Naive thymus-derived CD4-positive, alpha-beta T cell (primary cell): ENCODE measurements at regions not wholly inside any gene's neighbourhood (a gene's known extent, or its start where the extent isn't known, plus 50 kb on each side); places are given as distances from the start of the nearest gene placed in this dataset.

Experiments used
- ATAC-seq: fragments of 150-1000 bp; cut with Tn5 transposase; 2 replicates; pipeline ENCODE4 v1.10.0; 2021; ENCODE audit warnings: mild to moderate bottlenecking, moderate library complexity
- CTCF ChIA-PET: fragments of 350-600 bp; sonication (Branson Sonifier 250); formaldehyde crosslinking; loops from one replicate; lab custom pipeline; 2021; ENCODE audit warnings: antibody characterized with exemption; lab: Charles Lee
- POLR2A ChIA-PET: fragments of 350-600 bp; sonication (Branson Sonifier 250); formaldehyde crosslinking; loops from one replicate; lab custom pipeline; 2021; ENCODE audit warnings: antibody characterized with exemption, inconsistent platforms; lab: Charles Lee
- DNase-seq, 9 donors: peaks; one replicate each; pipeline versions ENCODE4 v3.0.0 to v3.0.0-alpha.2; 2020 to 2022; ENCODE audit warnings: mixed read lengths in 1 of 9
- H3K27ac ChIP-seq: one replicate; pipeline ENCODE4 v1.7.0; 2013; ENCODE audit warnings: mild to moderate bottlenecking, low read depth, low read length, moderate library complexity
- H3K27me3 ChIP-seq, 2 donors: one replicate each; pipeline ENCODE4 v1.7.0; 2013; ENCODE audit warnings: low read length in 2 of 2, mild to moderate bottlenecking in 2 of 2, moderate library complexity in 2 of 2; ENCODE audit not compliant: control insufficient read depth in 2 of 2, insufficient read depth in 2 of 2
- H3K36me3 ChIP-seq, 3 experiments: 1 replicate in 2 of 3; 2 replicates in 1 of 3; pipeline ENCODE4 v1.7.0; 2013; ENCODE audit warnings: low read length in 3 of 3, mild to moderate bottlenecking in 3 of 3, moderate library complexity in 1 of 3; ENCODE audit not compliant: insufficient read depth in 3 of 3, control insufficient read depth in 2 of 3
- H3K4me1 ChIP-seq, 2 donors: one replicate each; pipeline ENCODE4 v1.7.0; 2013; ENCODE audit warnings: low read length in 2 of 2, mild to moderate bottlenecking in 2 of 2, moderate library complexity in 1 of 2; ENCODE audit not compliant: control insufficient read depth in 2 of 2, insufficient read depth in 2 of 2
- H3K4me3 ChIP-seq: 2 replicates; pipeline ENCODE4 v1.7.0; 2013; ENCODE audit warnings: mild to moderate bottlenecking, low read length
- H3K9me3 ChIP-seq, 3 experiments: 1 replicate in 2 of 3; 2 replicates in 1 of 3; pipeline ENCODE4 v1.7.0; 2013; ENCODE audit warnings: low read length in 3 of 3; ENCODE audit not compliant: control insufficient read depth in 2 of 3
- H3K27ac Mint-ChIP-seq, 9 donors: one replicate each; pipeline ENCODE4 v1.8.0; 2020 to 2022; ENCODE audit warnings: mixed read lengths in 9 of 9, mild to moderate bottlenecking in 8 of 9, moderate library complexity in 5 of 9, inconsistent platforms in 2 of 9
- H3K27me3 Mint-ChIP-seq, 5 donors: one replicate each; pipeline ENCODE4 v1.8.0; 2021 to 2022; ENCODE audit warnings: mixed read lengths in 5 of 5, mild to moderate bottlenecking in 1 of 5
- H3K36me3 Mint-ChIP-seq, 5 donors: one replicate each; pipeline ENCODE4 v1.8.0; 2020 to 2022; ENCODE audit warnings: mixed read lengths in 5 of 5, mild to moderate bottlenecking in 3 of 5, inconsistent platforms in 1 of 5
- H3K4me1 Mint-ChIP-seq, 7 donors: one replicate each; pipeline ENCODE4 v1.8.0; 2020 to 2022; ENCODE audit warnings: mixed read lengths in 7 of 7, mild to moderate bottlenecking in 3 of 7, inconsistent platforms in 1 of 7
- H3K4me3 Mint-ChIP-seq, 10 donors: one replicate each; pipeline ENCODE4 v1.8.0; 2020 to 2022; ENCODE audit warnings: mild to moderate bottlenecking in 10 of 10, mixed read lengths in 10 of 10, moderate library complexity in 6 of 10, inconsistent platforms in 2 of 10
- H3K9me3 Mint-ChIP-seq, 11 donors: one replicate each; pipeline ENCODE4 v1.8.0; 2020 to 2022; ENCODE audit warnings: mixed read lengths in 11 of 11, mild to moderate bottlenecking in 4 of 11, inconsistent platforms in 1 of 11, moderate library complexity in 1 of 11
- intact Hi-C, 2 donors: fragments of 100-400 bp; cut with micrococcal nuclease; formaldehyde crosslinking; loops; one replicate each; pipeline ENCODE4 v1.15.1; 2023

GRCh38 chr1:198903621-198904020, 264.8 kb downstream of the PTPRC start:
- intact Hi-C loops, result loop anchor here in 1 of 2 donors (10.0 kb wide), 1 partner anchor 129 kb away; no protein-coding TSS in a partner anchor
- ATAC-seq, result no peak
- CTCF ChIA-PET, result interaction anchor here (0.6 kb wide), 1 partner anchor 65 kb away, joined by 3 read pairs; no protein-coding TSS in a partner anchor

DNA sequence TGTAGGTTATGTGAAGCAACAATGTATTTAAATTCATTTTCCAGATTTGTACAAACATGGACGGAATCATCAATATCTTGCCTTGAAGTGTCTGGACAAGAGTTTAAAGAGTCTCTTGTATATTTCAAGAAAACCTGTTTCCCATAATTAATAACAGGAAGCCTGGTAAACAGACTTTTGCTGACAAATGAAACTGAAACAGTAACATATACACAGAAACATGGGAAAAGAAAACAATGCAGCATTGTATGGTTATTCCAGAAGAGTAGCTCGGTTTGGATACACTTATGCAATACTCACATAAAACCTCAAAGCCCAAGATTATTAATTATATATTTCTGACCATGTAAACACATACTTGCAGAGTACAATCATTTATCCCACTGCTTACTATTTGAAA, 265.5 kb downstream of the PTPRC start:
- ChIA-PET CTCF (no interaction called here), POLR2A (no interaction called here)
- Histone ChIP-seq H3K4me1 (peaks cover 0 to 12% of the 10 kb centered on the region in 2 donors), H3K4me3 (no peak overlapping the region), H3K27me3 (no peaks in the 10 kb centered on the region), H3K27ac (no peak overlapping the region), H3K9me3 (no peaks in the 10 kb centered on the region), H3K36me3 (peaks cover 0 to 4% (median 0%) of the 10 kb centered on the region in 3 experiments)
- Mint-ChIP-seq H3K9me3 (no peaks in the 10 kb centered on the region), H3K27me3 (no peaks in the 10 kb centered on the region), H3K36me3 (peaks cover 7 to 38% (median 13%) of the 10 kb centered on the region in 5 donors), H3K27ac (peak overlapping the region in 1 of 9 donors; percentile 16), H3K4me1 (peaks cover 8 to 57% (median 28%) of the 10 kb centered on the region in 7 donors), H3K4me3 (peak overlapping the region in 1 of 10 donors; percentile 53)
- intact Hi-C loops, result loop anchor here in 1 of 2 donors (10.0 kb wide), 1 partner anchor 130 kb away; no protein-coding TSS in a partner anchor
- DNase-seq (no peak), ATAC-seq (no peak)

More at GRCh38 chr1:198903621-198904020, 264.8 kb downstream of the PTPRC start:
- no peak for DNase-seq
- Histone ChIP-seq H3K36me3 (peaks cover 0 to 11% (median 0%) of the 10 kb centered on the region in 3 experiments), H3K27me3 (no peaks in the 10 kb centered on the region), H3K4me1 (peaks cover 0 to 12% of the 10 kb centered on the region in 2 donors), H3K9me3 (no peaks in the 10 kb centered on the region), H3K4me3 (no peak overlapping the region), H3K27ac (no peak overlapping the region)
- peak overlapping the region in 3 of 9 donors; percentile 0 to 24 (median 3) for H3K27ac Mint-ChIP-seq
- H3K36me3 Mint-ChIP-seq, result peaks cover 7 to 42% (median 17%) of the 10 kb centered on the region in 5 donors
- H3K4me1 Mint-ChIP-seq, result peaks cover 9 to 61% (median 28%) of the 10 kb centered on the region in 7 donors
- no peaks in the 10 kb centered on the region for H3K9me3 Mint-ChIP-seq
- H3K4me3 Mint-ChIP-seq, result peak overlapping the region in 1 of 10 donors; percentile 13
- POLR2A ChIA-PET, result no interaction called here
- no peaks in the 10 kb centered on the region for H3K27me3 Mint-ChIP-seq

GRCh38 chr1:198906739-198907422, 268.0 kb downstream of the PTPRC start:
- no peaks in the 10 kb centered on the region for H3K36me3 ChIP-seq
- Mint-ChIP-seq H3K4me1 (peaks cover 6 to 59% (median 39%) of the 10 kb centered on the region in 7 donors), H3K4me3 (peak overlapping the region in 8 of 10 donors; percentile 63 to 84 (median 68)), H3K27me3 (no peaks in the 10 kb centered on the region), H3K9me3 (peaks cover 0 to 3% (median 0%) of the 10 kb centered on the region in 11 donors), H3K27ac (peak overlapping the region in 6 of 9 donors; percentile 3 to 82 (median 42)), H3K36me3 (peaks cover 0 to 38% (median 9%) of the 10 kb centered on the region in 5 donors)
- peaks cover 0 to 12% of the 10 kb centered on the region in 2 donors for H3K4me1 ChIP-seq
- ChIA-PET POLR2A (no interaction called here), CTCF (interaction anchor here (0.6 to 1.2 kb wide), 2 partner anchors 12 to 152 kb away, joined by 3 to 4 read pairs; no protein-coding TSS in a partner anchor)
- peak; percentile 44 for ATAC-seq
- H3K27me3 ChIP-seq, result no peaks in the 10 kb centered on the region
- intact Hi-C loops, result loop anchor here (1.0 to 10.0 kb wide), 6 partner anchors 11 to 335 kb away; no protein-coding TSS in a partner anchor
- no peak overlapping the region for H3K27ac ChIP-seq
- peak in 4 of 9 donors; percentile 8 to 26 (median 18) for DNase-seq
- no peak overlapping the region for H3K4me3 ChIP-seq
- no peaks in the 10 kb centered on the region for H3K9me3 ChIP-seq

DNA sequence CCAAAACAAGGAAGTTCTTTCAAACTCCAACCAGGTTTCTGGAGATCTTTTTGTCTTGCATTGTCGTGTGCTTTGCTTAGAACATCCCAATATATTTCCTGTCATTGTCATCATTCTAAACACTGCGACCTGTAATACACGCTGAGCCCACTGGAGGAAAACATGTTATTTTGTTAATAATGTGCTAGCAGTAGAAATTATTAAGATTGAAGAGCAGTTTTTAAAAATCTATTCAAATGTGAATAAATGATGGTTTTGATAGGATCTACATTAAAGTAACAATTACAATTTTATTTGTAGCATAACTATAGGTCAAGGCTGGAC, 268.5 kb downstream of the PTPRC start:
- CTCF ChIA-PET, result interaction anchor here (1.2 kb wide), 1 partner anchor 12 kb away, joined by 4 read pairs; no protein-coding TSS in a partner anchor
- Mint-ChIP-seq H3K4me1 (peaks cover 6 to 62% (median 39%) of the 10 kb centered on the region in 7 donors), H3K27ac (peak overlapping the region in 6 of 9 donors; percentile 3 to 82 (median 42)), H3K27me3 (no peaks in the 10 kb centered on the region), H3K4me3 (peak overlapping the region in 8 of 10 donors; percentile 63 to 84 (median 68)), H3K36me3 (peaks cover 0 to 42% (median 10%) of the 10 kb centered on the region in 5 donors), H3K9me3 (peaks cover 0 to 3% (median 0%) of the 10 kb centered on the region in 11 donors)
- DNase-seq, result peak in 3 of 9 donors; percentile 18 to 20 (median 19)
- Histone ChIP-seq H3K27ac (no peak overlapping the region), H3K9me3 (no peaks in the 10 kb centered on the region), H3K4me3 (no peak overlapping the region), H3K36me3 (no peaks in the 10 kb centered on the region), H3K27me3 (no peaks in the 10 kb centered on the region), H3K4me1 (peaks cover 0 to 12% of the 10 kb centered on the region in 2 donors)
- intact Hi-C loops, result loop anchor here (1.0 to 10.0 kb wide), 6 partner anchors 11 to 335 kb away; no protein-coding TSS in a partner anchor
- ATAC-seq, result peak; percentile 50
- POLR2A ChIA-PET, result no interaction called here

GRCh38 chr1:198908995-198909394, 270.2 kb downstream of the PTPRC start:
- ChIA-PET POLR2A (no interaction called here), CTCF (interaction anchor here (1.5 kb wide), 1 partner anchor 11 kb away, joined by 4 read pairs; no protein-coding TSS in a partner anchor)
- no peak overlapping the region for H3K27ac ChIP-seq
- peaks cover 8 to 56% (median 42%) of the 10 kb centered on the region in 7 donors for H3K4me1 Mint-ChIP-seq
- H3K9me3 Mint-ChIP-seq, result peaks cover 0 to 3% (median 0%) of the 10 kb centered on the region in 11 donors
- no peaks in the 10 kb centered on the region for H3K27me3 ChIP-seq
- H3K36me3 ChIP-seq, result no peaks in the 10 kb centered on the region
- DNase-seq, result no peak
- H3K4me3 Mint-ChIP-seq, result no peak overlapping the region
- no peaks in the 10 kb centered on the region for H3K9me3 ChIP-seq
- ATAC-seq, result no peak
- H3K27ac Mint-ChIP-seq, result no peak overlapping the region
- H3K36me3 Mint-ChIP-seq, result peaks cover 0 to 42% (median 8%) of the 10 kb centered on the region in 5 donors
- intact Hi-C loops, result loop anchor here (5.0 to 10.0 kb wide), 3 partner anchors 134 to 333 kb away; no protein-coding TSS in a partner anchor
- no peaks in the 10 kb centered on the region for H3K27me3 Mint-ChIP-seq
- peaks cover 0 to 12% of the 10 kb centered on the region in 2 donors for H3K4me1 ChIP-seq
- no peak overlapping the region for H3K4me3 ChIP-seq

GRCh38 chr1:198909973-198910372, 271.1 kb downstream of the PTPRC start:
- no peak overlapping the region for H3K4me3 ChIP-seq
- Mint-ChIP-seq H3K9me3 (peaks cover 0 to 3% (median 0%) of the 10 kb centered on the region in 11 donors), H3K4me1 (peaks cover 7 to 55% (median 37%) of the 10 kb centered on the region in 7 donors), H3K27ac (peak overlapping the region in 1 of 9 donors; percentile 40), H3K36me3 (peaks cover 0 to 45% (median 9%) of the 10 kb centered on the region in 5 donors), H3K27me3 (no peaks in the 10 kb centered on the region), H3K4me3 (no peak overlapping the region)
- ATAC-seq (no peak), DNase-seq (no peak)
- POLR2A ChIA-PET, result interaction anchor here (1.0 kb wide), 1 partner anchor 27 kb away, joined by 3 read pairs; no protein-coding TSS in a partner anchor
- H3K4me1 ChIP-seq, result peaks cover 0 to 12% of the 10 kb centered on the region in 2 donors
- H3K27ac ChIP-seq, result no peak overlapping the region
- no peaks in the 10 kb centered on the region for H3K9me3 ChIP-seq
- no peaks in the 10 kb centered on the region for H3K36me3 ChIP-seq
- CTCF ChIA-PET, result no interaction called here
- intact Hi-C loops, result loop anchor here (5.0 to 10.0 kb wide), 4 partner anchors 55 to 332 kb away; no protein-coding TSS in a partner anchor
- no peaks in the 10 kb centered on the region for H3K27me3 ChIP-seq
